ENCODE measurements at regions not wholly inside any gene's neighbourhood (a gene's known extent, or its start where the extent isn't known, plus 50 kb on each side); places are given as distances from the start of the nearest gene placed in this dataset.

DNA sequence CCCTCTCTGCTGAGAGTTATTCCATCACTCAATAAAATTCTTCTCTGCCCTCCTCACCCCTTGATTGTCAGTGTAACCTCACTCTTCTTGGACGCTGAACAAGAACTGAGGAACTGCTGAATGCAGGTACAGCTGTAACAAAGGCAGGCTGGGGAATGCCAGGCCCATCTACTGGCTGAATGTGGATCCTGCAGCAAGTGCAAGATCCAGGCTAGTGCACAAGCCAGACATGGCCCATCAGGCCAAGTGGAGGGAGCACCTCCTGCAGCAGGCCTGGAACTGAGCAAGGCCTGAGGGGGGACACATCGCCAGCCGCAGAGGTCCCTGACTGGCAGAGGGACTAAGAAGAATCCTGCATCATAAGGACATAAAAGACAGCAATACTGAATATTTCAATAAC, 411.8 kb upstream of the PCDH10 start:
- TF ChIP-seq EZH2 (IDR thresholded peaks at IDR 0.05), result no peak
- no peak for TF ChIP-seq POLR2AphosphoS5 (IDR thresholded peaks at IDR 0.05; ENCODE audit: borderline replicate concordance, low read depth, low read length)
